GM13976 (cell line): ENCODE measurements at regions not wholly inside any gene's neighbourhood (a gene's known extent, or its start where the extent isn't known, plus 50 kb on each side); places are given as distances from the start of the nearest gene placed in this dataset.

Experiments used
- DNase-seq: peaks from one replicate; pipeline ENCODE4 v3.0.0; 2012; ENCODE audit warnings: low spot score
- CTCF ChIP-seq: IDR thresholded peaks from 2 replicates; pipeline ENCODE4 v1.5.1; 2012; ENCODE audit warnings: borderline replicate concordance, mild to moderate bottlenecking; ENCODE audit not compliant: insufficient read depth; ENCODE audit errors: extremely low read depth, missing control alignments, control extremely low read depth
- in situ Hi-C: fragments of 300-500 bp; cut with MboI; formaldehyde crosslinking; loops from one replicate; pipeline ENCODE4 v1.12.0; 2022; ENCODE audit warnings: low sequenced_read_pairs, mixed read lengths, inconsistent platforms; ENCODE audit not compliant: unreplicated experiment

- in situ Hi-C loops: no loop called here
- TF ChIP-seq CTCF: no peak
- no peak for DNase-seq
These were observed 87.5 kb downstream of the ANKRD60 start for GRCh38 chr20:58140787-58141425.

- DNase-seq: no peak
- in situ Hi-C loops: no loop called here
- no peak for TF ChIP-seq CTCF
These were observed 88.3 kb downstream of the ANKRD60 start for GRCh38 chr20:58139849-58140786.

- TF ChIP-seq CTCF: no peak
- in situ Hi-C loops: no loop called here
- DNase-seq: no peak
These were observed 90.1 kb downstream of the ANKRD60 start for GRCh38 chr20:58138395-58138794.

GRCh38 chr20:58137651-58138265 is 90.7 kb downstream of the ANKRD60 start:
- in situ Hi-C loops: no loop called here
- DNase-seq: no peak
- no peak for TF ChIP-seq CTCF

- in situ Hi-C loops: no loop called here
- no peak for TF ChIP-seq CTCF
- no peak for DNase-seq
These were observed 91.2 kb downstream of the ANKRD60 start for GRCh38 chr20:58137236-58137635.

GRCh38 chr20:58136149-58136484 is 92.3 kb downstream of the ANKRD60 start:
- in situ Hi-C loops: no loop called here
- no peak for DNase-seq
- TF ChIP-seq CTCF: no peak
